Adrenal gland (tissue), 5 donors: ENCODE measurements at regions not wholly inside any gene's neighbourhood (a gene's known extent, or its start where the extent isn't known, plus 50 kb on each side); places are given as distances from the start of the nearest gene placed in this dataset.

ENCODE experiments used
- POLR2A ChIP-seq, 2 donors: fragments of 450-650 bp; IDR thresholded peaks; one replicate each; pipeline ENCODE4 v1.6.1; 2017; ENCODE audit warnings: antibody characterized with exemption in 2 of 2, mild to moderate bottlenecking in 2 of 2, moderate library complexity in 1 of 2
- TF ChIP-seq, protein P1 (sequence below), 6 experiments: fragments of 450-650 bp in 4 of 6; fragments of 200-600 bp in 2 of 6; sonication (generic) in 1 of 6; IDR thresholded peaks; 1 replicate in 5 of 6; 2 replicates in 1 of 6; pipeline versions ENCODE4 v1.5.1 to v1.8.0; 2016 to 2021; ENCODE audit warnings: antibody characterized with exemption in 6 of 6, mild to moderate bottlenecking in 2 of 6, moderate library complexity in 1 of 6
- donor health status: DM: no; HTN: no; CAD: no.

DNA sequence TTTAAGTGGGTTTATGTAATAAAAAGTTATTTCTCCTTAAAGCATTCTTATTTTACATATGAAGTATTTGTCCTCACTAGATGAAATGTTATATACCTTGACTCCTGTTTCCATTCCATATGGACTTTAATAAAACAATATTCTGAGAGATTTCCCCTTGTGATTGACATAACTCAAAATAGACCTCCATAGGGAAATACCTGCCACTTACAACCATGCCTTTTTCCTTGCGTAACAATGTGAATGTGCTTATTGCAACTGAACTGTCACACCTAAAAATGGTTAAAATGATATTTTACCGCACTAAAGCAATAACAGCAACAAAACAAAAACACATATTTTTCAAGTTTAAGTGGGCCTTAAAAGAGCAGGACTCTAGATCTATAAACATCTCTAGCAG lies 70.3 kb upstream of the TGIF1 start:
- TF ChIP-seq, protein P1, sequence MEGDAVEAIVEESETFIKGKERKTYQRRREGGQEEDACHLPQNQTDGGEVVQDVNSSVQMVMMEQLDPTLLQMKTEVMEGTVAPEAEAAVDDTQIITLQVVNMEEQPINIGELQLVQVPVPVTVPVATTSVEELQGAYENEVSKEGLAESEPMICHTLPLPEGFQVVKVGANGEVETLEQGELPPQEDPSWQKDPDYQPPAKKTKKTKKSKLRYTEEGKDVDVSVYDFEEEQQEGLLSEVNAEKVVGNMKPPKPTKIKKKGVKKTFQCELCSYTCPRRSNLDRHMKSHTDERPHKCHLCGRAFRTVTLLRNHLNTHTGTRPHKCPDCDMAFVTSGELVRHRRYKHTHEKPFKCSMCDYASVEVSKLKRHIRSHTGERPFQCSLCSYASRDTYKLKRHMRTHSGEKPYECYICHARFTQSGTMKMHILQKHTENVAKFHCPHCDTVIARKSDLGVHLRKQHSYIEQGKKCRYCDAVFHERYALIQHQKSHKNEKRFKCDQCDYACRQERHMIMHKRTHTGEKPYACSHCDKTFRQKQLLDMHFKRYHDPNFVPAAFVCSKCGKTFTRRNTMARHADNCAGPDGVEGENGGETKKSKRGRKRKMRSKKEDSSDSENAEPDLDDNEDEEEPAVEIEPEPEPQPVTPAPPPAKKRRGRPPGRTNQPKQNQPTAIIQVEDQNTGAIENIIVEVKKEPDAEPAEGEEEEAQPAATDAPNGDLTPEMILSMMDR (IDR thresholded peaks at IDR 0.05), result no peak
- no peak for TF ChIP-seq POLR2A (IDR thresholded peaks at IDR 0.05)
